Superior temporal gyrus (tissue), 1 donor: ENCODE measurements at regions not wholly inside any gene's neighbourhood (a gene's known extent, or its start where the extent isn't known, plus 50 kb on each side); places are given as distances from the start of the nearest gene placed in this dataset.
"Not testable (repeated sequence)": the region's sequence is repeated elsewhere in the genome, so short reads cannot be mapped to it uniquely, and the experiment has no call there.

Experiments used
- DNase-seq: peaks from one replicate; pipeline ENCODE4 v3.0.0-alpha.2; 2016; ENCODE audit errors: extremely low spot score

DNA sequence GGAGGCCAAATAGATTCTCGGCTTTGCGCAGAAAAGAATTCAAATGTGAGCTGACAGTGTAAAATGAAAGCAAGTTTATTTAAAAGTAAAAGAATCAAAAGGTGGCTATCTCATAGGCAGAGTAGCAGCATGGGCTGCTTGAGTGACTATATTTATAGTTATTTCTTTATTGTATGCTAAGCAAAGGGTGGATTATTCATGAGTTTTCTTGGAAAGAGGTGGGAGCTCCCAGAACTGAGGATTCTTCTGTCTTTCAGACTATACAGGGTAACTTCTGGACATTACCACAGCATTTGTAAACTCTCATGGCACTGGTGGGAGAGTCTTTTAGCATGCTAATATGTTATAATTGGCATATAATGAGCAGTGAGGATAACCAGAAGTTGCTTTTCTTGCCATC is 659.9 kb downstream of the RWDD3 start:
- no peak for DNase-seq

DNA sequence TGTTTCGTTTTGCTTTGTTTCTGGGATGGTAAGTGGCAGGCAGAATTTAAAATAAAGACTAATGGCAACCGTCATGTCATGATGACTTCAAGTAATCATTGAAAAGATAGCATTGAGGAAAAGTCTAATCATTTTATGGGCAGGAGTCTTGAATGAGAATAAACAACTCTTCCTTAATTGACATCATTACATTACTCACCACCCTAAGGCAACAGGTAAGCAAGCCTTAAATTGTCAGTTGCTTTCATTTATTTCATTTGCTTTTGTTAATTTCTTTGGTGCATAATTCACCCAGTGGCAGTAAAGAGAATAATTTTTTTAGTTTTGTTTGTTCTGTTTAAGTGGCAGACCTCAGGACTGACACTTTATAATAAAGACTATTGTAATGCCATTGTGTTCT is 669.0 kb downstream of the RWDD3 start:
- no peak for DNase-seq

DNA sequence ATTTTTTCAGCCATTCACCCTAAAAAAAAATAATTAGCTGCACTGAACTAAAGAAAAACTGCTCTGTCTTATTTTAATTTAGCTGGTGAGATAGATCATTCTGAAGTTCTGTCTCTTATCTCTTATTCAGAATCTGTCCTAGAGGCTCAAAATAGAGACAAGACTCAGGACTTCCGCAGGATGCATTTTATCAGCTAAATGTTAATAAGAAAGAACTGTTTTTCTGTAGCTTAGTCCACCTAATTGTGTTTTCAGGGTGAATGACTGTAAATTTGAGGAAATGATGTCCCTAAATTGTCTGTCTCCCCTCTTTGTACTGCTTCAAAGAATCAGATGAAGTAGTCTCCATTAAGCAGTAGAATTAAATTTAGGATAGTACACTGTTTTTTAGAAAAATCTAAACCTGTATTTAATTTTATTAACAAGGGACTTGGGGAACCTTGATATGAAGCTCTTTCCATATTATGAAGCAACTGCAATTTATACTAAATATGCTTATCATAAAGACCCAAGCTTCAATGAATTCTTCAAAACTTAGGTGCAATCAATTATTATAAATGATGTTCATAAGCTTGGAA is 671.9 kb downstream of the RWDD3 start:
- no peak for DNase-seq

DNA sequence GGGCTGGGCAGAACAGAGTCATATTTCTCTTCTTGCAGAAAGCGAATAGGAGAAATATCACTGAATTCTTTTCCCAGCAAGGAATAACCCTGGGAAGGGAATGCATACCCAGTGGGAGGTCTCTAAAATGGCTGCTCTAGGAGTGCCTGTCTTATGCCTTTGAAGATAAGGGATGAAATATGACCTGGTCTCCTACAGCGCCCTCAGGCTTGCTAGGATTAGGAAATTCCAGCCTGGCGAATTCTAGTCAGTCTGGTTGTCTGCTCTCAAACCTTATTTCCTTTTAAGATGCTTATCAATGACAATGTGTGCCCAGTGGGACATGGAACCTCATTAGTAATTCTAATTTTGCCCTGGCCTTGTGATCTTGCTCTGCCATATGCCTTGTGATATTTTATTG is 677.7 kb downstream of the RWDD3 start:
- DNase-seq = not testable (repeated sequence)

DNA sequence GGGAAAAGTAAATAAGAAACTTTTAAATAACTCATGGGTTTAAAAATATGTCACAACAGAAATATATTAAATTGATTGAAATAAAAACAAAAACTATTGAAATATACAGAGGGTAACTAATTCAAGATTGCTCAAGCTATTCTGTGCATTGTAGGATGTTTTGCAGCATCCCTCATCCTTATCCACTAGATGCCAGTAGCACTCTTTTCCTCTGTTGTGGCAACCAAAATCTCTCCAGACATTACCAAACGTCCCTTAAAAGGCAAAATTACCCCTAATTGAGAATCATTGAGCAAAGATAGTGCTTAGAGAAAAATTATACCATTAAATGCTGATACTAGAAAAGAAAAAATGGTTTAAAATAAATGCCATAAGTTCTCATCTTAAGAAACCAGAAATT is 682.6 kb downstream of the RWDD3 start:
- DNase-seq = no peak

DNA sequence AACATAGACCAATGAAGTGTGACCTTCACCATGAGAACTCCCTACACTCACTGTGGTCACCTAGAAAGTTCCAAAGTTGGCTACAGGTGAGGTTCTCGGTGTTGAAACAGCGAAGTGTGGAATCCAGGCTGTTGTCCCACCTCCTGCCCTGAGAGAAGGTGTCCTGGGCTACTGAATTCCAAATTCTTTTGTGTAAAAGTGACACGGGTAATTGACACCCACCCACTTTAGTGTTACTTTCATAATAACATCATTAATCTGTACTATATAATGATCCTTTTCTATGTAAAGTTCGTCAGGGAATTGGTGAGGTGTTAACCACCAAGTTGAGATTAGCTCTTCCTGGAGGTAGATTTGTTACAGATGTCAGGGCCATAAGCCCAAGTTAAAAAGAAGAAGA is 690.7 kb downstream of the RWDD3 start:
- DNase-seq = no peak

DNA sequence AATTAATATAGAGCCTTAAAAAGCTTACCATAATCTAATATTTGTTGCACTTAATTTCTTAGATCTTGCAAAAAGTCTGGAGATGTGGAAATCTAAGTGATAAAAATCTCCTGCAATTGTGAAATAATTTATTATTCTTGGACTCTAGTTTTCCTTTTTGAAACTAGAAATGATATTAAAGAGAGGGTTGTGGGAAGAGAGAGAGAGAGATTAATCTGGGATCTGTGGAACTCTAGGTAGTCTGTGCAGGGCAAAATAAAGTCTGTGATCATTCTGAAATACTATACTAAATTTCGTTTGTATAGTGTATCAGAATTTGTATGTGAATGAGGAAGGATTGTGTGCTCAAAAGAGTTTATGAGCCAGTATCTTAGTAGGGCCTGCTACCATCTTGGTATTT is 692.3 kb downstream of the RWDD3 start:
- no peak for DNase-seq

DNA sequence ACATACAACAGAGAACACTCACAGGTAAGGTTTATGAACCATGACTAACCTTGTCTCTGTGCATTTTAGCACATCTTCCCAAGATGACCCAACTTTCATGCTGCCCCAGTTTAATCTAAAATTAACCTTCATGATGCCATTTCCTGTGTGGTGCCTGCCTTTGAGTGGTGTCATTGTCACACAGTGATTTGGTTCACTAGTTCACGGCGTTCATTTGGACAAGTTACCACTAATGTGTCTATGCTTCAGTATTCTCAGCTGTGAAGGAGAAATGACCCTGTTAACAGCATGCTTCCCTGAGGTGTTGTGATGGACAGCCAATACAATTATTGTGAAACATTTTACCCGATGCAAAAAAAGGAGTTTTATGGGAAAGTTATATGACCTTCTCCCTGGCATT is 693.1 kb downstream of the RWDD3 start:
- DNase-seq = no peak

DNA sequence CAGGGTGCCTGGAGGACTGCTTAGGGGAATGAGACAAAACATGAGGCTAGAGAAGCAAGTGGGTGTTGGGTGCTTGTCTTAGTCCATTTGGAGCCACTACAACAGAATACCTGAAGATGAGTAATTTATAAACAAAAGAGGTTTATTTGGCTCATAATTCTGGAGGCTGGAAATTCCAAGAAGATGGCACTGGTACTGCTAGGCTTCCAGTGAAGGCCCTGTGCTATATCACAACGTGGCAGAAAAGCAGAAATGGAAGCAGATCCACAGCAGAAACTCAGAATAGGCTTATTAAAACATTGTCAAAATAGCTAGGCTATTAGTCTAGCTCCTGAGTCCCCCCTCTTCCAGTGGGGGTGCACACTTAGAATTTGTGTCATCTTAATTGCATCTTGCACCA is 701.7 kb downstream of the RWDD3 start:
- DNase-seq = no peak

DNA sequence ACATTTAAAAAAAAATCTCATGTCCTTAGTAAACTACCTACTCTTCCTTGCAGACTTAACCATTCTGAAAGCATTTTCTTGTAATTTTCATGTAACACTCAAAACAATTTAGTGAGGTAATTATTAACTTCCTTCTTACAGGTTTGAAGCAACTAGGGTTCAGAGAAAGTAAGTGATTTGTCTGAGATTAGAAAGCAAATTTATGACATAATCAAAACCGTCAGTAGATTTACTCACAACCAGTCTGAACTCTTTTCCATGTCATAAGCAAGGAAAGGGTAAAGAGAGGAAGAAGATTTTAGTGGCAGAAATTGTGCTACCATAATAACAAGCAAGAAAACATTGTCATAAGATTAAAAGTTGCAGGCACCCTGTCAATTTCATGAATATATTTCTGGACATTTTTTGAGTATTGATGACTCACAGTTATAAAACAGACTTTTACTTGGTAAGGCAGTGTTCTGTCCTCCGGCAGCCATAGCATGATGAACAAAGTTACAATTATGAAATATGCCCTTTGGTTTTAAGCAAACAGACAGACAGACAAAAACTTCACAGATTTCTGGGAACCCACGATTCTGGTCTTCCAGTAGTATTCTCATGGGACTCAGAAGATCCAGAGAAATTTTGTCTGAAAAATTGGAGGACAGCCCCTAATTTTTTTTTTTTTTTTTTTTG is 707.2 kb downstream of the RWDD3 start:
- DNase-seq = no peak

DNA sequence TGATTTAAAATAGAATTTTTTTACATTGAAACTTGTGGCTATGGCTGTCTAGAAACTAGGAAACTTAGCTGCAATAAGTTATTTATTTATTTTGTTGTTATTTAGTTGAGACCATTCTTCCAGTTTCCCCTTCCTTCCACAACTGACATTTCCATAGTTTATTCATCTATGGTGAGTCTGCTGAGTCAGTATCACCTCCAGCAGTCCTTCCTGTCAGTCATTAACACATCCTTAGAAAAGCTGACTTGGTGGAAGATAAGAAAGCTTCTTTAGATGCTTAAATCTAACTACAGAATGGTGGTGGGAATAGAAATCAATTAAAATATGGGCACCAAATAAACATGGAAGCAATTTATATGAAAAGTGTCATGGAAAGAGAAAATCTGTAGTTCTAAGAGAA is 714.0 kb downstream of the RWDD3 start:
- no peak for DNase-seq

DNA sequence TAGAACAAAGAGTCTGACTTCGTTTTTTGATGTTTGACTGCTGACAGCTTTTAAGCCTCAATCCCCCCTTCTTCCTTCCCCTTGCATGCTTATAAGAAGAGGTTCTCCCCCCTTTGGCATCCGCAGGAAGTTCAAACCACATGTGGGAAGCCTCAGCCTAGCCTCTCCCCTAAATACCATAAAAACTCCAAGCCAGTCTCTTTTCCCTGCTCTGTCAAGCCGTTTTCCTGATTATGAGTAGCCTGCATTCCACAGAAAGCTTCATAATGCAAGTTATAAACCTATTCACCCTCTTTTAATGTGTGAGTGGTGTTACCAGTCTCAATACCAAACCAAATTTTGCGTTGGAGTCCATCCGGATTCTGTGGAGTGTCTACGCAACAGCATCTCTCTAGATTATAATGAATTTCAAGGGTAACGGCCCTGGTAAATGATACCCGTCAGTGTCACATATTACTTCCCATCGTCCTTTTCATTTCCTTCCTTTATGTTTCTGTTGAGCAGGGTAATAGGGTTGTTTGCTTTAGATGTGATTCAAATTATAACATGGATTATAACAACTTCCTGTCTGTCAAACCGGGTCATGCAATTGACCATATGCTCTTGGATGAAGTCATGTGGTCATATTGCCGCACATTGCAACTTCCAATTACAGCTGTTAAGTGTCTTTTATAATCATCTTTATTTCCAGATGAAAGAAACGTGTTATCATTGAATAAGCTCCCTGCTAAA is 717.5 kb downstream of the RWDD3 start:
- DNase-seq = no peak

DNA sequence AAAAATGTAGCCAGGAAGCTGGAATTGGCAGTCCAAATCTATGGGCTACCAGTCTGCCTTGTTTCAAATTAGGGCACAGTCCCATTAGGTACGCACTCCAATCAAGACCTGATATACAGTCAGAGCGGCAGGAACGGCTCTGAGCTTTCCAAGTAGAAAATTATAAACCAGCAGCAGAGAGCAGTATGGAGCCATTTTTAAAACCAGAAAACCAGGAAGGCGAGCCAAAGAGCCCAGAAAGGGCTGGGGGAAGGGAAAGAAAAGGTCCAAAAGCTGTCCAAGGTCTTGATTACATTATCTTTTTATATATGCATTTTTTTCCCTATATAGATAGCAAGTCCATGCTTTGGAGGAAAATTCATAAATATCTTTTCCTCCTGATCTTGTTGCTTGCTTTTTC is 719.0 kb downstream of the RWDD3 start:
- DNase-seq = peak; percentile 62

DNA sequence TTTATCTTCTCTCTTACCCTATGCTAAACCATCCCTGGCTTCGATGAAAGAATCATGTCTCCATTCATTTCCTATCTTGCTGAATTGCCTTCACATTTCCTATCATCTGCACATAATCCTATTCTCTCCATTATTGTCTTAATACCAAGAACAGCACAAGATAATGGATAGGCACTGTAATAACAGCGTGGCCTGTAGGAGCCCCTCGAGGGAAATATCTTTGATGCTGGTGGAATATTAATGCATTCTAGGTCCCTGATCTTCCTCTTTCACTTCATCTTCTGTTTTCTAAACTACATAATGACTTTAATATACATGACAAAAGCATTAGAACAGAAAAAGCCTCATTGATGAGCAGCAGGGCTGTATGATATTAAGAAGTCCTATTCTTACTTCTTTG is 720.6 kb downstream of the RWDD3 start:
- DNase-seq = no peak

DNA sequence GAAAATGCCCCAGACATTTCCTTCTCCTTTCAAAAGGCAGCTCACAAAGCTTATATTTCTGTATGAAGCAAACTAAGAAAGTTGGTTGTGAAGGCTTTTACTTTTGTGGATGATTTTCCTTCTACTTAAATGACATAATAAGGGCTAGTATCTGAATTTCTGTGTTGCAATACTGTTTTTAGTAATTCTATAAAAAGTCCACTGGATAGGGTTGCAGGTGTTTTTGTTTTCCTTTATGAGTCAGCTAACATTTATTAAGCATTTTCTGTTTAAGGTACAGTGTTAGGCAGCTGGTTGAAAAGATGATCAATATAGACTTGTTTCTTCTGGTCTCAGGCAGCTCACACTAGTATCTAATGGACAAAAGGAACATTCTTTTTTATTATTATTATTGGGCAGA is 722.2 kb downstream of the RWDD3 start:
- no peak for DNase-seq

DNA sequence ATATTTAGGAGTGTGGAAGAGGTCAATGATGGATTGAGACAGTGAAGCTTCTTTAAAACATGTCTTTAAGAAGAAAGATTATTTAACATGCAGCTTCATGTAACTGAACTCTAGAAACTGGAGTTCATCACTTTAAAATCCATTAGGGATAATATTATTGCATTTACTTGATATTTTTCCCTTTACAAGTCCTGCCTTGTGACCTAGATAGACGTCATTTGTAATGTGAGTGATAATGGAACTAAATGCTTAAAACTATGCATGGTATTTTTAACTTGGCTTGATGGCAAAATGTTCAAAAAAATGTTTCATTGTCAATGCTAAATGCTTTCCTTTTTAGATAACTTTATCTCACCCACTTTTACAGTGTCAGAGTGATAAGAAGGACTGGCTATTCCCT is 723.7 kb downstream of the RWDD3 start:
- no peak for DNase-seq

DNA sequence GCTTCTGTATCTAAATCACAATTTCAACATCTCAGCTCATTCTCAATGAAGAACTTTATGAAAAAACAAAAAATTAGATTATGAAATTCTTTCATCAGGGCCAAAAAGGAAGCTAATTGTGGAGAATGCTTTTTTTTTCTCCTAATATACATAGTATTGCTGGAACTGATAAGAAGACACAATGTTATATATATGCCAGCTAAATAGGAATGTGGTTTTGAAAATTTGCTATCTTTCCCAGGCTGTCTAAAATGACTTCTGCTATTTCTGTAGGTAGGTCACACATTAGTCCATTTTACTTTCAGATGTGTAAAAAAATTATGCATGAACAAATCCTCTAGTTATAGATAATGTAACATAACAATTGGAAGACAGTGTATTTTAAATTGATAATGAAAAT is 732.9 kb downstream of the RWDD3 start:
- DNase-seq = no peak

DNA sequence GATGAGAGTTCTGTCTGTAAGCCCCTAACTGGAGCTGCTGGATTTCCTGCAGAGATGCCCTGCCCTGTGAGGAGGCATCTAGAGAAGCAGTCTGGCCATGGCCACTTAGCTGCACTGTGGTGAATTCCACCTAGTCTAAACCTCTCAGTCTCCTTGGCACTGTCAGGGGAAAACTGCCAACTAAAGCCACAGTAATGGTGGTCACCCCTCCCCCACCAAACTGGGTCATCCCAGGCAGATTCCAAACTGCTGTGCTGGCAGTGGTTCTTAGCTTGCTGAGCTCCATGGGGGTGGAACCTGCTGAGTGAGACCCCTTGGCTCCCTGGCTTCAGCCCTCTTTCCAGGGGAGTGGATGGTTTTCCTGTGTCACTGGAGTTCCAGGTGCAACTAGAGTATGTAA is 740.6 kb downstream of the RWDD3 start:
- no peak for DNase-seq

DNA sequence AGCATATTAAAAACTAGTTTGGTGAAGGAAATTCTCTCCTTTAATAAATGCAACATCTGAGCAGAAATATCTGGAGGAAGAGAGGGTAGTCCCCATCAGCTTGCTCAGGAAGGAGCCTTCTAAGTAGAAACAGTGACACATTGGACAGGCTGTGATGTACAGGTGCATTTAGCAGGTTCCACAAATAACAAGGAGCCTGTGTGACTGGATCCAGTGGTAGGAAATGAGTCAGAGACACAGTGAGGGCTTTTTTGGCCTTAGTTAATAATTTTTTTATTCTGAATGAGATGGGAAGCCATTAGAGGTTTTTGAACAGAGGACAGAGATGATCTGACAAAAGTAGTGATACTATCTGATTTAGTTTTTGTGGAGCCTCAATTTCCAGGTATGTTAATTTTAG is 738.9 kb upstream of the PTBP2 start:
- DNase-seq = no peak

DNA sequence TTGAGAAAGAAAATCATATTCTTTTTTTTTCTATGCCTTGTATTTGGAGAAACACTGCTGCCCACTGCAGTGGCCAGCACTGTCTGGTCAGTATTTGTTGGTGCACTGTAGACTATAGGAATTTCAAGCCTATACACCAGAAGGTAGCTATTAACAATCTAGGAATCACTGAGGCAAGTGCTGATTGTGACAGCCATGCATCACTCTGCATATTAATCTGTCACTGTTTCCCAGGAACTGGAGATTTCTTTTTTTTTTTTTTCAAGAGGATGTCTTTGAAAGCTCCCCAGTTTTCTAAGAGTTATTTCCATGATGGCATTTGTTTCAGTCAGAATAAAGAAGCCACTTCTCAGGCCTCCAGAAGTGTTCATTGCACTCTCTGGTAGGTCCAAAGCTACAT is 737.8 kb upstream of the PTBP2 start:
- no peak for DNase-seq

DNA sequence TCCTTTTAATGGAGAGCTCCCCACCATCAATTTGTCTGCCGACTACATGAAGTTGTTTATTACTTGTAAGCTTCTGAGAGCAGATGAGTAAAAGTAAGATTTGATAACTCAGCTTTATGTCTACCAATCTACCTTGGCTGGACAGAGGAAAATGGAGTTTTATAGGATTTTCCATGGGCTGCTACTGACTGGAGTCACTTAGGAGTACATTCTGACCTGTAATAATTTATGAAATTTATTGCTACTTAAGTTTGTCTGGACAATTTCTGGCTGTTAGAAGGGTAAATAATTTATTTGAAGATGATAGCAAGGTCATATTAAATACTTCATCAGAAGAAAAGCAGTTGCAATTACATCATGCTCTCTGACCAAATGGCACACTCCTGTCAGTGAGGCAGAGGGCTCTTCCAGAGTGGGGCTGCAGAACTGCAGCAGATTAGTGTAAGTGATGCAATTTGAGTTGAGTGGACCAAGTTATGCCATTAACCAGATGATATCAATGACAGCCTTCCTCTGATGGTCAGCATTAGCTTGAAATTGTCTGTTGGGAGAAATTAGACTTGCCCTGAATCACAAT is 736.7 kb upstream of the PTBP2 start:
- DNase-seq = no peak

DNA sequence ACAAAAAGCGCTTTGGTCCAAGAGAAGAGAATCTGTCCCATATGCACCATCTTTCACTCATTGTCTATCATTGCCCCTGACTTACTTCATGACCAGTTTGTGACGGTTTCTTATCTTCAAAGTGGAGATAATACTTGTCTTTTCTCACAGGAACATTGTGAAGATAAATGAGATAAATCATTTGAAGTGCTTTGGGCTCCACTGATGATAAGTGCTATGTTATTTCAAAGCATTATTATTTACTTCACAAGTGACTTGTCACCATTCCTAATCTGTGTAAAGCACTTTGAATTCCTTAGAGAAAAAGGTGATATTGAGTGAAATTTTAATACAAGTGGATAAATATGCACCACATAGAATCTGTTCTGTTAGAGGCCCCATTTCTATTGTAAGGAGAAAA is 731.6 kb upstream of the PTBP2 start:
- DNase-seq = no peak
